PFSK-1 (cell line): ENCODE measurements at regions not wholly inside any gene's neighbourhood (a gene's known extent, or its start where the extent isn't known, plus 50 kb on each side); places are given as distances from the start of the nearest gene placed in this dataset.

Experiments used
- FOXP2 ChIP-seq: optimal IDR thresholded peaks from 2 replicates; pipeline ENCODE3; 2011; ENCODE audit warnings: borderline replicate concordance, control low read depth, inconsistent platforms; ENCODE audit not compliant: insufficient read depth; ENCODE audit errors: extremely low read length, extremely low read depth
- POLR2AphosphoS5 ChIP-seq: IDR thresholded peaks from 2 replicates; pipeline ENCODE4 v1.6.1; 2012; ENCODE audit warnings: low read depth, mild to moderate bottlenecking, control low read depth, low read length, moderate library complexity
- SIN3A ChIP-seq: IDR thresholded peaks from 2 replicates; pipeline ENCODE4 v1.6.1; 2012; ENCODE audit warnings: mild to moderate bottlenecking, low read length, moderate library complexity, borderline replicate concordance; ENCODE audit not compliant: insufficient read depth
- TAF1 ChIP-seq: IDR thresholded peaks from 2 replicates; pipeline ENCODE4 v1.6.1; 2012; ENCODE audit warnings: low read length, control low read depth, borderline replicate concordance; ENCODE audit not compliant: insufficient read depth
- TF ChIP-seq, protein P1 (sequence below), 2 experiments: IDR thresholded peaks; 2 replicates each; pipeline versions ENCODE4 v1.6.1 to v1.8.0; 2011 to 2012; ENCODE audit warnings: low read depth in 2 of 2, low read length in 2 of 2, control low read depth in 1 of 2, inconsistent platforms in 1 of 2, mild to moderate bottlenecking in 1 of 2, moderate library complexity in 1 of 2; ENCODE audit not compliant: insufficient read depth in 1 of 2

DNA sequence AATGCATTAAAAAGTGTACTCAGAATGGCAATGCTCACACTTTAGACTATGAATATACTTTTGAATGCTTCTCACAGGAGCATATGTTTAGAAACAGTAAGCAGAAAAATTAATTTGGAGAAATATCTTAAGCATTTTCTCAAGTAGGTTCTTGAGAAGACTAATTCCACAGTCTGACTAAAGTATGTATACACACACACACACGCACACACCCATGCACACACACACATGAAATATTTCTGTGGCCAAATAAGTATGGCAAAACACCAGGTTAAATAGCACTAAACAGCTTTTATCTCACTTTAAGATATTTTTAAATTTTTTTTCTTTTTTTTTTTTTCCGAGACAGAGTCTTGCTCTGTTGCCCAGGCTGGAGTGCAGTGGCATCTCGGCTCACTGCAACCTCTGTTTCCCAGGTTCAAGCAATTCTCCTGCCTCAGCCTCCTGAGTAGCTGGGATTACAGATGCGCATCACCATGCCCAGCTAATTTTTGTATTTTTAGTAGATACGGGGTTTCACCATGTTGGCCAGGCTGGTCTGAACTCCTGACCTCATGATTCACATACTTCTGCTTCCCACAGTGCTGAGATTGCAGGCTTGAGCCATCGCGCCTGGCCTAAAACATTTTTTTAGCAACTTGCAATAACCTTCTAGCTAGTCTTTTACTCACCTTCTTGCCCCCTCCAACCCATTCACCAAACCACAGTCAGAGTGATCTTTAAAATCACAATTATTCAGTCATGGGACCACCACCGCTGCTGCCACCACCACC is 67.5 kb upstream of the SCG2 start:
- TF ChIP-seq POLR2AphosphoS5 (no peak), TAF1 (no peak), FOXP2 (no peak), SIN3A (no peak)
- TF ChIP-seq, protein P1, sequence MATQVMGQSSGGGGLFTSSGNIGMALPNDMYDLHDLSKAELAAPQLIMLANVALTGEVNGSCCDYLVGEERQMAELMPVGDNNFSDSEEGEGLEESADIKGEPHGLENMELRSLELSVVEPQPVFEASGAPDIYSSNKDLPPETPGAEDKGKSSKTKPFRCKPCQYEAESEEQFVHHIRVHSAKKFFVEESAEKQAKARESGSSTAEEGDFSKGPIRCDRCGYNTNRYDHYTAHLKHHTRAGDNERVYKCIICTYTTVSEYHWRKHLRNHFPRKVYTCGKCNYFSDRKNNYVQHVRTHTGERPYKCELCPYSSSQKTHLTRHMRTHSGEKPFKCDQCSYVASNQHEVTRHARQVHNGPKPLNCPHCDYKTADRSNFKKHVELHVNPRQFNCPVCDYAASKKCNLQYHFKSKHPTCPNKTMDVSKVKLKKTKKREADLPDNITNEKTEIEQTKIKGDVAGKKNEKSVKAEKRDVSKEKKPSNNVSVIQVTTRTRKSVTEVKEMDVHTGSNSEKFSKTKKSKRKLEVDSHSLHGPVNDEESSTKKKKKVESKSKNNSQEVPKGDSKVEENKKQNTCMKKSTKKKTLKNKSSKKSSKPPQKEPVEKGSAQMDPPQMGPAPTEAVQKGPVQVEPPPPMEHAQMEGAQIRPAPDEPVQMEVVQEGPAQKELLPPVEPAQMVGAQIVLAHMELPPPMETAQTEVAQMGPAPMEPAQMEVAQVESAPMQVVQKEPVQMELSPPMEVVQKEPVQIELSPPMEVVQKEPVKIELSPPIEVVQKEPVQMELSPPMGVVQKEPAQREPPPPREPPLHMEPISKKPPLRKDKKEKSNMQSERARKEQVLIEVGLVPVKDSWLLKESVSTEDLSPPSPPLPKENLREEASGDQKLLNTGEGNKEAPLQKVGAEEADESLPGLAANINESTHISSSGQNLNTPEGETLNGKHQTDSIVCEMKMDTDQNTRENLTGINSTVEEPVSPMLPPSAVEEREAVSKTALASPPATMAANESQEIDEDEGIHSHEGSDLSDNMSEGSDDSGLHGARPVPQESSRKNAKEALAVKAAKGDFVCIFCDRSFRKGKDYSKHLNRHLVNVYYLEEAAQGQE (IDR thresholded peaks at IDR 0.05; ENCODE audit: insufficient read depth in 1 of 2, low read depth in 2 of 2, low read length in 2 of 2): no peak

GRCh38 chr2:223668302-223668998 is 66.3 kb upstream of the SCG2 start:
- TF ChIP-seq, protein P1 (IDR thresholded peaks at IDR 0.05; ENCODE audit: insufficient read depth in 1 of 2, low read depth in 2 of 2, low read length in 2 of 2): no peak
- TF ChIP-seq TAF1: no peak
- TF ChIP-seq FOXP2: no peak
- TF ChIP-seq POLR2AphosphoS5: no peak
- TF ChIP-seq SIN3A: no peak

DNA sequence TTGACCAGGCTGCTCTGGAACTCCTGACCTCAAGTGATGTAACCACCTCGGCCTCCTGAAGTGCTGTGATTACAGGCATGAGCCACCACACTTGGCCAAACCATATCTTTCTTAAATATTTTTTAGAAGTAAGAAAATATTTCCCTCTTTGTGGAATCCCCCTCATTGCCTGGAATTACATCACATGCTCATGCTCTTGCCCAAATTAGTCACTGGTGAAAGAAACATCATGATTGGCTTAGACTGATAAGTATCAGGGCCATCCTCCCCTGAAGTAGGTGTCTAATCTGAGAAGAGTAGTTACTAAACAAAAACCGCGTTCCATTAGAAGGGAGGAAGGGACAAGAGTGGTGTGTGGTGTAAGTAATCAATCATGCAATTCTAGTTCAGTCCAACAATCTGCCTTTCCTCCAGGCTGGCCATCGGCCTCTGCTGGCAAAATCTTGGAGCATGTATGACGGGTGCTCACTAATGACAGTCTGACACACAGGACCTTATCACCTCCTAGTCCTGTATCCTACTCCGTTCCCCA is 52.3 kb upstream of the SCG2 start:
- no peak for TF ChIP-seq TAF1
- TF ChIP-seq POLR2AphosphoS5: no peak
- TF ChIP-seq, protein P1 (IDR thresholded peaks at IDR 0.05; ENCODE audit: insufficient read depth in 1 of 2, low read depth in 2 of 2, low read length in 2 of 2): no peak
- TF ChIP-seq FOXP2: no peak
- no peak for TF ChIP-seq SIN3A

- TF ChIP-seq FOXP2 (no peak), POLR2AphosphoS5 (no peak), SIN3A (no peak), TAF1 (no peak)
- TF ChIP-seq, protein P1 (IDR thresholded peaks at IDR 0.05; ENCODE audit: insufficient read depth in 1 of 2, low read depth in 2 of 2, low read length in 2 of 2): no peak
These were observed 50.7 kb upstream of the SCG2 start for GRCh38 chr2:223652902-223653301.
